Activated CD8-positive, alpha-beta memory T cell treated with anti-CD3 and anti-CD28 coated beads for 36 hours (primary cell): ENCODE measurements at regions not wholly inside any gene's neighbourhood (a gene's known extent, or its start where the extent isn't known, plus 50 kb on each side); places are given as distances from the start of the nearest gene placed in this dataset.

Source experiments
- CTCF ChIA-PET: fragments of 350-600 bp; sonication (Branson Sonifier 250); formaldehyde crosslinking; loops from one replicate; lab custom pipeline; 2021; ENCODE audit warnings: antibody characterized with exemption; lab: Charles Lee
- POLR2A ChIA-PET: fragments of 350-600 bp; sonication (Branson Sonifier 250); formaldehyde crosslinking; loops from one replicate; lab custom pipeline; 2021; ENCODE audit warnings: antibody characterized with exemption; lab: Charles Lee

- POLR2A ChIA-PET: no interaction called here
- CTCF ChIA-PET: no interaction called here
These were observed 105.3 kb upstream of the CXCR4 start for GRCh38 chr2:136223274-136223673.

GRCh38 chr2:136222862-136223261, 104.9 kb upstream of the CXCR4 start:
- POLR2A ChIA-PET: no interaction called here
- CTCF ChIA-PET: no interaction called here

GRCh38 chr2:136221026-136221425, 103.1 kb upstream of the CXCR4 start:
- ChIA-PET CTCF (no interaction called here), POLR2A (no interaction called here)

GRCh38 chr2:136219963-136220362, 102.0 kb upstream of the CXCR4 start:
- ChIA-PET POLR2A (no interaction called here), CTCF (interaction anchor here (0.6 kb wide), 1 partner anchor 89 kb away, joined by 6 read pairs; no protein-coding TSS in a partner anchor)

GRCh38 chr2:136219341-136219740, 101.4 kb upstream of the CXCR4 start:
- CTCF ChIA-PET: no interaction called here
- POLR2A ChIA-PET: no interaction called here

- ChIA-PET POLR2A (no interaction called here), CTCF (no interaction called here)
These were observed 100.0 kb upstream of the CXCR4 start for GRCh38 chr2:136217996-136218395.

GRCh38 chr2:136215908-136216472, 98.0 kb upstream of the CXCR4 start:
- POLR2A ChIA-PET: no interaction called here
- CTCF ChIA-PET: interaction anchor here (0.5 to 0.6 kb wide), 2 partner anchors 55 to 167 kb away, joined by 3 to 4 read pairs; no protein-coding TSS in a partner anchor

- ChIA-PET CTCF (no interaction called here), POLR2A (no interaction called here)
These were observed 97.5 kb upstream of the CXCR4 start for GRCh38 chr2:136215449-136215848.

GRCh38 chr2:136214307-136215200, 96.6 kb upstream of the CXCR4 start:
- ChIA-PET POLR2A (no interaction called here), CTCF (no interaction called here)

GRCh38 chr2:136213836-136214235, 95.9 kb upstream of the CXCR4 start:
- CTCF ChIA-PET: no interaction called here
- POLR2A ChIA-PET: no interaction called here

GRCh38 chr2:136212426-136213378, 94.8 kb upstream of the CXCR4 start:
- POLR2A ChIA-PET: interaction anchor here (0.6 to 1.0 kb wide), 4 partner anchors 79 to 227 kb away, joined by 3 to 4 read pairs (median 3); partner anchors contain the start of gene DARS1
- CTCF ChIA-PET: interaction anchor here (0.9 kb wide), 1 partner anchor 25 kb away, joined by 3 read pairs; no protein-coding TSS in a partner anchor

- CTCF ChIA-PET: no interaction called here
- POLR2A ChIA-PET: no interaction called here
These were observed 93.8 kb upstream of the CXCR4 start for GRCh38 chr2:136211701-136212100.

GRCh38 chr2:136210822-136211221, 92.9 kb upstream of the CXCR4 start:
- ChIA-PET POLR2A (no interaction called here), CTCF (no interaction called here)

- ChIA-PET POLR2A (no interaction called here), CTCF (no interaction called here)
These were observed 92.5 kb upstream of the CXCR4 start for GRCh38 chr2:136210455-136210805.

- POLR2A ChIA-PET: no interaction called here
- CTCF ChIA-PET: no interaction called here
These were observed 91.9 kb upstream of the CXCR4 start for GRCh38 chr2:136209561-136210454.

- ChIA-PET CTCF (no interaction called here), POLR2A (no interaction called here)
These were observed 90.9 kb upstream of the CXCR4 start for GRCh38 chr2:136208682-136209420.

GRCh38 chr2:136207665-136208064, 89.7 kb upstream of the CXCR4 start:
- ChIA-PET POLR2A (no interaction called here), CTCF (interaction anchor here (0.7 kb wide), 1 partner anchor 19 kb away, joined by 3 read pairs; no protein-coding TSS in a partner anchor)
